Skeletal muscle cell (primary cell): ENCODE measurements at regions not wholly inside any gene's neighbourhood (a gene's known extent, or its start where the extent isn't known, plus 50 kb on each side); places are given as distances from the start of the nearest gene placed in this dataset.

Source experiments
- DNase-seq: peaks from one replicate; pipeline ENCODE4 v3.0.0-alpha.2; 2010; ENCODE audit warnings: low read depth
- H3K4me3 ChIP-seq: 2 replicates; pipeline ENCODE4 v1.5.1; 2011; ENCODE audit warnings: low read depth, mild to moderate bottlenecking, control low read depth, low read length, moderate library complexity

- no peak for DNase-seq
Measured at GRCh38 chrX:42536286-42536685, 241.7 kb downstream of the PPP1R2C start.

GRCh38 chrX:42535233-42535632 is 242.7 kb downstream of the PPP1R2C start:
- no peak overlapping the region for H3K4me3 ChIP-seq
- no peak for DNase-seq

More at GRCh38 chrX:42536286-42536685, 241.7 kb downstream of the PPP1R2C start:
- H3K4me3 ChIP-seq, result no peak overlapping the region

GRCh38 chrX:42533761-42534160 is 244.2 kb downstream of the PPP1R2C start:
- no peak overlapping the region for H3K4me3 ChIP-seq
- DNase-seq, result no peak

GRCh38 chrX:42531441-42531840 is 246.5 kb downstream of the PPP1R2C start:
- no peak overlapping the region for H3K4me3 ChIP-seq

GRCh38 chrX:42530027-42530426 is 247.9 kb downstream of the PPP1R2C start:
- peak; percentile 12 for DNase-seq
- no peak overlapping the region for H3K4me3 ChIP-seq

More at GRCh38 chrX:42531441-42531840, 246.5 kb downstream of the PPP1R2C start:
- DNase-seq, result no peak

- no peak overlapping the region for H3K4me3 ChIP-seq
- DNase-seq, result no peak
Measured at GRCh38 chrX:42524379-42524778, 253.6 kb downstream of the PPP1R2C start.

- H3K4me3 ChIP-seq, result no peak overlapping the region
- peak; percentile 4 for DNase-seq
Measured at GRCh38 chrX:42519666-42520231, 258.2 kb downstream of the PPP1R2C start.

- DNase-seq, result no peak
- no peak overlapping the region for H3K4me3 ChIP-seq
Measured at GRCh38 chrX:42515939-42516338, 262.0 kb downstream of the PPP1R2C start.

GRCh38 chrX:42505016-42505415 is 272.9 kb downstream of the PPP1R2C start:
- no peak overlapping the region for H3K4me3 ChIP-seq
- DNase-seq, result no peak

- no peak for DNase-seq
- H3K4me3 ChIP-seq, result no peak overlapping the region
Measured at GRCh38 chrX:42499620-42500019, 278.3 kb downstream of the PPP1R2C start.

GRCh38 chrX:42497356-42497755 is 280.6 kb downstream of the PPP1R2C start:
- DNase-seq, result no peak
- H3K4me3 ChIP-seq, result no peak overlapping the region

GRCh38 chrX:42496239-42496638 is 281.7 kb downstream of the PPP1R2C start:
- H3K4me3 ChIP-seq, result no peak overlapping the region
- DNase-seq, result no peak

- no peak for DNase-seq
- no peak overlapping the region for H3K4me3 ChIP-seq
Measured at GRCh38 chrX:42495139-42495538, 282.8 kb downstream of the PPP1R2C start.

GRCh38 chrX:42491137-42491907 is 286.6 kb downstream of the PPP1R2C start:
- no peak overlapping the region for H3K4me3 ChIP-seq
- DNase-seq, result no peak

- H3K4me3 ChIP-seq, result no peak overlapping the region
Measured at GRCh38 chrX:42490111-42490510, 287.9 kb downstream of the PPP1R2C start.

GRCh38 chrX:42485601-42486000 is 292.4 kb downstream of the PPP1R2C start:
- DNase-seq, result no peak
- H3K4me3 ChIP-seq, result no peak overlapping the region

More at GRCh38 chrX:42490111-42490510, 287.9 kb downstream of the PPP1R2C start:
- no peak for DNase-seq

- no peak overlapping the region for H3K4me3 ChIP-seq
- DNase-seq, result no peak
Measured at GRCh38 chrX:42484233-42484632, 293.7 kb downstream of the PPP1R2C start.

GRCh38 chrX:42477396-42477795 is 300.6 kb downstream of the PPP1R2C start:
- no peak overlapping the region for H3K4me3 ChIP-seq
- DNase-seq, result no peak

- H3K4me3 ChIP-seq, result no peak overlapping the region
- no peak for DNase-seq
Measured at GRCh38 chrX:42472727-42473126, 305.2 kb downstream of the PPP1R2C start.

GRCh38 chrX:42466332-42467046 is 311.5 kb downstream of the PPP1R2C start:
- no peak for DNase-seq
- H3K4me3 ChIP-seq, result no peak overlapping the region
